ENCODE measurements at regions not wholly inside any gene's neighbourhood (a gene's known extent, or its start where the extent isn't known, plus 50 kb on each side); places are given as distances from the start of the nearest gene placed in this dataset.

GRCh38 chr12:58367041-58367440 is 425.7 kb downstream of the ATP23 start:
- DNase-seq (ENCODE audit: low spot score), result no peak

- DNase-seq (ENCODE audit: low spot score), result no peak
These were observed 426.6 kb downstream of the ATP23 start for GRCh38 chr12:58368001-58368400.

- no peak for DNase-seq (ENCODE audit: low spot score)
These were observed 428.2 kb downstream of the ATP23 start for GRCh38 chr12:58369576-58369975.

GRCh38 chr12:58372298-58372697 is 430.9 kb downstream of the ATP23 start:
- DNase-seq (ENCODE audit: low spot score), result no peak

GRCh38 chr12:58378028-58378427 is 436.7 kb downstream of the ATP23 start:
- no peak for DNase-seq (ENCODE audit: low spot score)

- DNase-seq (ENCODE audit: low spot score), result no peak
These were observed 440.2 kb downstream of the ATP23 start for GRCh38 chr12:58381546-58381945.

GRCh38 chr12:58384196-58384595 is 442.8 kb downstream of the ATP23 start:
- no peak for DNase-seq (ENCODE audit: low spot score)

- no peak for DNase-seq (ENCODE audit: low spot score)
These were observed 444.8 kb downstream of the ATP23 start for GRCh38 chr12:58386136-58386535.

GRCh38 chr12:58387199-58387598 is 445.8 kb downstream of the ATP23 start:
- no peak for DNase-seq (ENCODE audit: low spot score)

GRCh38 chr12:58388261-58388660 is 446.9 kb downstream of the ATP23 start:
- DNase-seq (ENCODE audit: low spot score), result no peak

- no peak for DNase-seq (ENCODE audit: low spot score)
These were observed 451.8 kb downstream of the ATP23 start for GRCh38 chr12:58393152-58393551.

- DNase-seq (ENCODE audit: low spot score), result no peak
These were observed 453.7 kb downstream of the ATP23 start for GRCh38 chr12:58395056-58395455.

GRCh38 chr12:58395470-58395869 is 454.1 kb downstream of the ATP23 start:
- DNase-seq (ENCODE audit: low spot score), result no peak

- no peak for DNase-seq (ENCODE audit: low spot score)
These were observed 454.9 kb downstream of the ATP23 start for GRCh38 chr12:58396239-58396638.

- no peak for DNase-seq (ENCODE audit: low spot score)
These were observed 464.0 kb downstream of the ATP23 start for GRCh38 chr12:58405363-58405762.

- DNase-seq (ENCODE audit: low spot score), result no peak
These were observed 467.1 kb downstream of the ATP23 start for GRCh38 chr12:58408516-58408915.

- DNase-seq (ENCODE audit: low spot score), result no peak
These were observed 471.2 kb downstream of the ATP23 start for GRCh38 chr12:58412461-58413060.

- DNase-seq (ENCODE audit: low spot score), result no peak
These were observed 472.4 kb downstream of the ATP23 start for GRCh38 chr12:58413794-58414193.

GRCh38 chr12:58414398-58414871 is 473.1 kb downstream of the ATP23 start:
- DNase-seq (ENCODE audit: low spot score), result no peak

- DNase-seq (ENCODE audit: low spot score), result no peak
These were observed 474.3 kb downstream of the ATP23 start for GRCh38 chr12:58415716-58416115.

- DNase-seq (ENCODE audit: low spot score), result no peak
These were observed 474.9 kb downstream of the ATP23 start for GRCh38 chr12:58416236-58416635.

GRCh38 chr12:58419196-58419760 is 477.9 kb downstream of the ATP23 start:
- DNase-seq (ENCODE audit: low spot score), result no peak

- DNase-seq (ENCODE audit: low spot score), result no peak
These were observed 478.5 kb downstream of the ATP23 start for GRCh38 chr12:58419905-58420304.

GRCh38 chr12:58420503-58420902 is 479.1 kb downstream of the ATP23 start:
- DNase-seq (ENCODE audit: low spot score), result no peak
